HG03571 (cell line): ENCODE measurements at regions not wholly inside any gene's neighbourhood (a gene's known extent, or its start where the extent isn't known, plus 50 kb on each side); places are given as distances from the start of the nearest gene placed in this dataset.
"Not testable (repeated sequence)": the region's sequence is repeated elsewhere in the genome, so short reads cannot be mapped to it uniquely, and the experiment has no call there.

Experiments used
- ATAC-seq: cut with Tn5 transposase; IDR thresholded peaks from one replicate; pipeline ENCODE4 v1.9.1; 2021; ENCODE audit not compliant: unreplicated experiment

DNA sequence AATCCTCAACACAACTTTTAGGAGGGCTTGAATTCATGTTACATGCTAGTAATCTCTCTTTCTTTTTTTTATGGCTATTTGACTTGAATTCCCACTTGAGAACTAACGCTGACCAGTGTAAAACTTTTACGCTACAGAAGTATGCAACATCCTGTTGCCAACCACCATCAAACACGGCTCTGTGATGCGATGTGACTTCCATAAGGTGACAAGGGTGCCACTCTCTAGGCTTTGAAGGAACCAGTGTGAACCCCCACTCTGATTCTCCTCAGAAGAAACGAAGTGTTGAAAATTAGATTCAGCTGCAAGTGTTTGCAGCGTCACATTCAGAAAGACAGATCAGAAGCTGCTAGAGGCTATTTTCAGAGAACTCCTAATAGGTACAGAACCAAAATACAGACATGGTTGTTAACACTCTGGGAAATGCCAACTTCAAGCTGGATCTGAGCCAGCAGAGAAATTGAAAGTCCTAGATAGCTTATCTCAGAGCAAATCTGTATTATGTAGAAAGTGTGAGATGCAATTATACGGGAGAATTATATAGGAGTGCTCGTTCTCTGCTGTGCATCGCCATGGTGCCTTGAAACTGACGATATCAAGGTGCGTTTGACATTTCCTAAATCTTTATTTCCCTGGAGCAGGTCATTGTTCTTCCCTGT, 271.2 kb downstream of the LPIN1 start:
- ATAC-seq = no peak

- ATAC-seq = not testable (repeated sequence)
Observed at GRCh38 chr2:12018726-12019125, 272.3 kb downstream of the LPIN1 start.

GRCh38 chr2:12020833-12021469, 274.5 kb downstream of the LPIN1 start:
- ATAC-seq = no peak

GRCh38 chr2:12024197-12024907, 277.9 kb downstream of the LPIN1 start:
- not testable (repeated sequence) for ATAC-seq

GRCh38 chr2:12027136-12027535, 280.7 kb downstream of the LPIN1 start:
- no peak for ATAC-seq

- ATAC-seq = no peak
Observed at GRCh38 chr2:12031866-12032265, 285.4 kb downstream of the LPIN1 start.

DNA sequence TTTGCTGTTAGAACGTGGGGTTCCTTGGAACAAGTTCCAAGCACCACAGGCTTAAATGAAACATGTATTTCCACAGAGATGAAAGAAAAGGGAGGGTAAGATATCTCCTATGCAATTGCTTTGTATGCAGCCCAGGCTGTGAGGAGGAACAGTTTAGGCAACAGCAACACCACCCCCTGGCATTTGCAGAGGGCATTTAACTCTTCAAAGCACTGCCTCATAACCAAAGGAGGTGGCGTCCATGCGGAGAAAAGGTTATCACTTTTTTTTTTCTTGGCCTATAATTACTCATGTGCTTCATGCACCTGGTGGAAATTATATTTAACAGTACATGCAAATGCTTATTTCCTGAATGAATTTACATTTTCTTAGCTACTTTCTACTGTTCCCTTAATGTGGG, 286.0 kb downstream of the LPIN1 start:
- peak; percentile 78 for ATAC-seq

DNA sequence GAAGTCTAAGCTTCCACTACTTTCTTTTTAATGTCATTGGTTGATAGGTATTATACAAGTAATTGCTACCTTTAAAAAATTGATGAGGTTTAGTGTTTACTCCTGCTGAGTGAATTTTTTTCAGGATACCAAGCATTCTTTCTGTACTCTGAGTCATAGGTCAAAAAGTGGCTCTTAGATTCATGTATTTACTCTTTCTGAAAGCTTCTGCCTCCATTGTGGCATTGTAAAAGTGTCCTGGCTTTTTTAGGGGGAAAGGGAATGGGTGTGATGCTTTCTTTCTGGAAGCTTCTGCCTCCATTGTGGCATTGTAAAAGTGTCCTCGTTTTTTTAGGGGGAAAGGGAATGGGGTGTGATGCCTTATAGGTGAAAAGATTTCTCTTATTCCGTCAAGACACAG, 286.5 kb downstream of the LPIN1 start:
- ATAC-seq = no peak

- ATAC-seq = no peak
Observed at GRCh38 chr2:12033494-12033893, 287.1 kb downstream of the LPIN1 start.

- no peak for ATAC-seq
Observed at GRCh38 chr2:12034382-12034781, 287.9 kb downstream of the LPIN1 start.

- no peak for ATAC-seq
Observed at GRCh38 chr2:12035029-12035720, 288.7 kb downstream of the LPIN1 start.

DNA sequence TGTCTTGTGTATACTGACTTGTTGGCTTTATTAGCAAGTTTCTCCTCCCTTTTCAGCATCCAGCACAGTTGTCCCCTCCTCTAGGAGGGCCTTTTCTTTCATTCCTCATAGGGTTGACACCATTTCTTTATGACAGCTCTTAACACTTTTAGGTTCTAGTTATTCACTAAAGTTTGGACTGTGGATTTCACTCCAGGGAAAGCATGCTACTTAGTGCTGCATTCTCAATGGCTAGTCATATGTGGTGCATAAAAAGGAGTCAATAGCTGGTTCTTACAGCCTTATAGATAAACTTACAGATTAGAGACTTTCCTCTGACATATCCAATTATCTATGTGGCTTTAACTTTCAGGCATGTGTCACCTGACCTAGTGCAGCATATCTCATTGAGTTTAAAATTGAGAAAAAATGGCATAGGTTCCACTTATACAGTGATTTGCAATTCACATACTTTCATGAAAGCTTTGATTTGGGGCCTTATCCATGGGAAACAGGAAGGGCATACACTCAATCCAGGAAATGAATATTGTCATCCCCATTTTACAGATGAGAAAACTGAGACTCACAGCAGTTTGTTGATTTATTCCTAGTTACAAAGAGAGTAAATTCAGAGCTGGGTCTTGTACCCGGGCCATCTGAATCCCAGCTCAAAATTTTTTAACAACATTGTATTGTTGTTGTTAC, 289.7 kb downstream of the LPIN1 start:
- ATAC-seq = no peak

DNA sequence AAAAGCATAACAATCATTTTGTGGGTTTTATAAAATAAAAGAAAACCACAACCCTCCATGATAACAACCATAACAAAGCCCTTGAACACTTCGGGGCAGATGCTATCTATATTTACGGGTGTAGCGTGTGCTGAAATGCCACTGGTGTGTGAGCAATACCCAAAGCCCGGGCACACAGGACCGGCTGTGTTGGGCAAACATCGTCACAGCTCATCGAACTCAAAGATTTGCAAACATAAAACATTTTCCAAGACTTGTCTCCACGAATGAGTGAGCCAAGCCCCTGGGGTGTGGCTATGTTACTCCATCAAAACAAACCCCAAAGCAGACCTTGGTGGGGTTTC, 290.2 kb downstream of the LPIN1 start:
- ATAC-seq = no peak

GRCh38 chr2:12037301-12037700, 290.9 kb downstream of the LPIN1 start:
- no peak for ATAC-seq

DNA sequence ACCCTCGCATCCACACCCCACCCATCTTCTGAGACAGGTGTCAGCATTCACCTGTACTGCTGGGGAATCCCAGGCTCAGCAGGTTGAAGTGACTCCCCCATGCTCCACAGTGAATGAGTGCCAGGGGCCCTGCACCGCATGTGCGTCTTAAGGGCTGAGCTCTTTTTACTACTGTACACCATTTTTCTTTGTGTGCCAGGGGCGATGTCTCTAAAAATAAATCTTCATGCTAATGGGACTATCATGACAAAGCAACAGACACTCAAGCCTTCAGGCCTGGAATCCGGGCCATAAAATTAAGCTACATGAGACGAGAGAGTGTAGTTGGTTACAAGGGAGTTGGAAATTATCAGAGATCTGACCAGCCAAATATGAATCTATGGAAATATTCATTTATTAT, 294.8 kb downstream of the LPIN1 start:
- ATAC-seq = no peak

GRCh38 chr2:12043131-12043530, 296.7 kb downstream of the LPIN1 start:
- ATAC-seq = no peak

- peak; percentile 69 for ATAC-seq
Observed at GRCh38 chr2:12044857-12045256, 298.4 kb downstream of the LPIN1 start.

DNA sequence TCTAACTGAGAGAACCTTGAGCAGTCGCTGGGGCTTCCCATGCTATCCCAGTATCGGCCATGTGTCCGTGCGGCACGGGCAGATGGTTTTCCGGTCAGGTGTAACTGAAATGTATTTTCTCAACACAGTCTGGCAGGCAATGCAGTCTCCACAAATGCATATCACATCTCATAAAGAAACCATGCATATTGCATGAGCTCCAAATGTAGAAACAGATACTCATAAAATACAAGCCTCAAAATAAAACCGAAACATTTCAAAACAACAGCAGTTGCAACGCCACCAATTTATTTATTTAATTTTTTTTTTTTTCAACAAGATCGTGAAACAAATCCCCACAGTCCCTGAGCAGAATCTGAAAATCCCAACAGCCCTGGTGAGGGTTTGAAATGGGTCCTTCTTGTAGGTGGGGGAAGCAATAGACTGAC, 299.4 kb downstream of the LPIN1 start:
- no peak for ATAC-seq

DNA sequence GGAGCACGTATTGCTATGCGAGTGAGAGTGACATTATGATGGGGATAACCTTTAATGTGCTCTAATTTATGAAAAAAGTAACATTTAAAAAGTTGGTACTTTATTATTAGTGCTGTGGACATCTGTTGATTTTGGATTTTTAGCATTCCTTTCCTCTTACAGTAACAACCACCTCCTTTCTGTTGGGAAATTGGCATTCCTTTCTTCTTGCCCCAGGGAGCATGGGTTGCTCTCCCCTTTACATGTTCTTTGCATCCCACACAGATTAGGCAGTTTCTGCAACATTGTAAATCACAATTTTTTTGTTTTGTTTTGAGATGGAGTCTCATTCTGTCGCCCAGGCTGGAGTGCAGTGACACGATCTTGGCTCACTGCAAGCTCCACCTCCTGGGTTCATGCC, 300.2 kb downstream of the LPIN1 start:
- ATAC-seq = no peak

- no peak for ATAC-seq
Observed at GRCh38 chr2:12047761-12048160, 301.3 kb downstream of the LPIN1 start.

- ATAC-seq = no peak
Observed at GRCh38 chr2:12048550-12048949, 302.1 kb downstream of the LPIN1 start.
